ENCODE measurements at regions not wholly inside any gene's neighbourhood (a gene's known extent, or its start where the extent isn't known, plus 50 kb on each side); places are given as distances from the start of the nearest gene placed in this dataset.

GRCh38 chr13:22271903-22272302 is 601.0 kb downstream of the FGF9 start:
- TF ChIP-seq CTCF (optimal IDR thresholded peaks at IDR 0.05 in 1 of 3, IDR thresholded peaks at IDR 0.05 in 1 of 3, conservative IDR thresholded peaks at IDR 0.05 in 1 of 3; ENCODE audit: extremely low read depth in 1 of 3, insufficient read depth in 2 of 3, low read length in 3 of 3) (no peak), EZH2 (IDR thresholded peaks at IDR 0.05; ENCODE audit: low read length) (no peak)

Measured in keratinocyte (primary cell).